HepG2 (cell line): ENCODE measurements at regions not wholly inside any gene's neighbourhood (a gene's known extent, or its start where the extent isn't known, plus 50 kb on each side); places are given as distances from the start of the nearest gene placed in this dataset.

Experiments
- ATAC-seq: fragments of 200-7000 bp; cut with Tn5 transposase; 3 replicates; pipeline ENCODE4 v1.9.1; 2020; ENCODE audit warnings: mild to moderate bottlenecking, moderate library complexity
- BruUV-seq: library from RNA; stranded (reverse); fragments of 400-500 nt; replicated peaks from 2 replicates; lab custom pipeline; 2021; lab: Mats Ljungman, UMichigan
- CTCF ChIA-PET: fragments of 300-600 bp; formaldehyde crosslinking; extraction: SDS; loops from one replicate; lab custom pipeline; 2021; ENCODE audit warnings: low total read pairs, inconsistent platforms, low intra/inter-chr PET ratio; lab: Yijun Ruan, JAX
- POLR2A ChIA-PET: fragments of 350-600 bp; sonication (Branson Sonifier 250); formaldehyde crosslinking; loops from one replicate; lab custom pipeline; 2020; ENCODE audit warnings: antibody characterized with exemption, inconsistent platforms; lab: Yijun Ruan, JAX
- DNase-seq: peaks from one replicate; pipeline ENCODE4 v3.0.0-alpha.2; 2015; ENCODE audit warnings: low spot score
- FAIRE-seq: peaks from 3 replicates; lab custom pipeline; 2011; peaks lifted over from hg19 to GRCh38; lab: Jason Lieb, UNC
- H2AFZ ChIP-seq: one replicate; pipeline ENCODE4 v1.6.1; 2011; ENCODE audit warnings: low read length, inconsistent platforms
- H3K27ac ChIP-seq: fragments of 300-600 bp; 3 replicates; pipeline ENCODE4 v1.8.0; 2011; ENCODE audit warnings: mixed run types, mild to moderate bottlenecking, mixed read lengths, low read length, inconsistent platforms; ENCODE audit not compliant: insufficient read depth; ENCODE audit errors: extremely low read length
- H3K27me3 ChIP-seq, 2 experiments: fragments of 200-600 bp in 1 of 2; 2 replicates in 1 of 2; 3 replicates in 1 of 2; pipeline versions ENCODE4 v1.6.0 to v1.8.0; 2011; ENCODE audit warnings: low read length in 2 of 2, mild to moderate bottlenecking in 2 of 2, moderate library complexity in 2 of 2, inconsistent platforms in 1 of 2; ENCODE audit not compliant: insufficient read depth in 2 of 2, control insufficient read depth in 1 of 2
- H3K36me3 ChIP-seq, 2 experiments: fragments of 200-600 bp in 1 of 2; replicated peaks in 1 of 2; 2 replicates in 1 of 2; 3 replicates in 1 of 2; pipeline versions ENCODE4 v1.5.1 to v1.8.0; 2011; ENCODE audit warnings: low read length in 2 of 2, inconsistent platforms in 1 of 2; ENCODE audit not compliant: insufficient read depth in 2 of 2, control insufficient read depth in 1 of 2
- H3K4me1 ChIP-seq: 2 replicates; pipeline ENCODE4 v1.5.1; 2012; ENCODE audit warnings: low read length, inconsistent platforms; ENCODE audit not compliant: insufficient read depth
- H3K4me2 ChIP-seq: 2 replicates; pipeline ENCODE4 v1.6.0; 2011; ENCODE audit warnings: low read depth, low read length, inconsistent platforms
- H3K4me3 ChIP-seq, 3 experiments: fragments of 200-600 bp in 1 of 3; sonication (generic), shearing (Covaris generic) in 1 of 3; replicated peaks in 1 of 3; 2 replicates each; pipeline ENCODE4 v1.5.1; 2011 to 2016; ENCODE audit warnings: low read length in 3 of 3, inconsistent platforms in 2 of 3, low read depth in 2 of 3, mild to moderate bottlenecking in 2 of 3, control low read depth in 1 of 3, mixed read lengths in 1 of 3; ENCODE audit not compliant: insufficient read depth in 1 of 3
- H3K79me2 ChIP-seq: one replicate; pipeline ENCODE4 v1.6.1; 2011; ENCODE audit warnings: low read length, inconsistent platforms; ENCODE audit not compliant: insufficient read depth
- H3K9ac ChIP-seq: 2 replicates; pipeline ENCODE4 v1.6.0; 2011; ENCODE audit warnings: mild to moderate bottlenecking, low read depth, low read length, inconsistent platforms; ENCODE audit not compliant: insufficient read depth
- H3K9me3 ChIP-seq: 2 replicates; pipeline ENCODE4 v1.5.1; 2012; ENCODE audit warnings: mild to moderate bottlenecking, low read length
- H4K20me1 ChIP-seq: 2 replicates; pipeline ENCODE4 v1.6.0; 2011; ENCODE audit warnings: inconsistent platforms, mild to moderate bottlenecking, low read length, moderate library complexity; ENCODE audit not compliant: insufficient read depth
- BHLHE40 ChIP-seq: IDR thresholded peaks from 2 replicates; pipeline ENCODE4 v1.6.1; 2011; ENCODE audit warnings: low read length, improper control_type of control experiment
- CREB1 ChIP-seq, 2 experiments: fragments of 450-650 bp in 1 of 2; IDR thresholded peaks; 2 replicates each; pipeline ENCODE4 v1.6.1; 2016 to 2017; ENCODE audit warnings: control low read depth in 1 of 2, mild to moderate bottlenecking in 1 of 2, missing compliant biosample characterization in 1 of 2, missing genetic modification characterization in 1 of 2
- GABPA ChIP-seq, 2 experiments: IDR thresholded peaks; 2 replicates each; pipeline ENCODE4 v1.6.1; 2011 to 2016; ENCODE audit warnings: low read depth in 2 of 2, low read length in 1 of 2, missing biosample characterization in 1 of 2, missing genetic modification characterization in 1 of 2
- ISL2 ChIP-seq: sonication (generic); formaldehyde crosslinking; IDR thresholded peaks from 2 replicates; pipeline ENCODE4 v1.5.0; 2020; ENCODE audit warnings: missing genetic modification reagents
- JARID2 ChIP-seq: sonication (generic); formaldehyde crosslinking; IDR thresholded peaks from 2 replicates; pipeline ENCODE4 v1.8.1; 2023; ENCODE audit warnings: missing genetic modification reagents, inconsistent platforms; ENCODE audit not compliant: insufficient replicate concordance
- KDM1A ChIP-seq: IDR thresholded peaks from 2 replicates; pipeline ENCODE4 v1.6.1; 2016; ENCODE audit warnings: missing compliant biosample characterization
- POLR2A ChIP-seq, 2 experiments: IDR thresholded peaks; 2 replicates each; pipeline ENCODE4 v1.6.1; 2011; ENCODE audit warnings: low read depth in 2 of 2, low read length in 2 of 2, mild to moderate bottlenecking in 1 of 2, moderate library complexity in 1 of 2; ENCODE audit not compliant: insufficient read depth in 1 of 2
- RELA ChIP-seq: sonication (generic); formaldehyde crosslinking; IDR thresholded peaks from 2 replicates; pipeline ENCODE4 v1.4.0; 2020; ENCODE audit warnings: missing genetic modification reagents
- SP1 ChIP-seq, 2 experiments: fragments of 450-650 bp in 1 of 2; sonication (generic) in 1 of 2; formaldehyde crosslinking in 1 of 2; IDR thresholded peaks; 2 replicates each; pipeline versions ENCODE4 v1.4.0 to v1.6.1; 2016 to 2020; ENCODE audit warnings: missing genetic modification reagents in 1 of 2
- SP140L ChIP-seq: sonication (generic); formaldehyde crosslinking; IDR thresholded peaks from 2 replicates; pipeline ENCODE4 v1.4.0; 2020; ENCODE audit warnings: missing genetic modification reagents, borderline replicate concordance
- U2AF2 ChIP-seq: fragments of 200-400 bp; formaldehyde crosslinking; IDR thresholded peaks from 2 replicates; pipeline ENCODE4 v1.6.1; 2017; ENCODE audit warnings: low read depth, mild to moderate bottlenecking, low read length
- ZNF331 ChIP-seq: sonication (generic); formaldehyde crosslinking; IDR thresholded peaks from 2 replicates; pipeline ENCODE4 v1.4.0; 2020; ENCODE audit warnings: missing genetic modification reagents
- ZNF451 ChIP-seq: sonication (generic); formaldehyde crosslinking; IDR thresholded peaks from 2 replicates; pipeline ENCODE4 v1.5.0; 2020; ENCODE audit warnings: mild to moderate bottlenecking, missing genetic modification reagents
- WGBS: methylation state at CpG from one replicate; pipeline ENCODE4 v1.1.6; 2017; ENCODE audit warnings: low lambda C conversion rate; 5-methylcytosine and 5-hydroxymethylcytosine counted together
- in situ Hi-C: cut with HindIII; loops from 2 replicates; pipeline ENCODE4 v1.10.0; 2017; ENCODE audit warnings: low pct_unique_long_range_greater_than_20kb; ENCODE audit not compliant: extremely low pct_ligation_motif_present
- intact Hi-C: fragments of 100-400 bp; cut with micrococcal nuclease; formaldehyde crosslinking; loops from one replicate; pipeline ENCODE4 v1.10.0; 2022; ENCODE audit not compliant: unreplicated experiment
- TF ChIP-seq, protein P1 (sequence below): sonication (generic); formaldehyde crosslinking; IDR thresholded peaks from 2 replicates; pipeline ENCODE4 v1.4.0; 2020; ENCODE audit warnings: missing genetic modification reagents, borderline replicate concordance
- TF ChIP-seq, protein P2 (sequence below): sonication (generic); formaldehyde crosslinking; IDR thresholded peaks from 2 replicates; pipeline ENCODE4 v1.8.1; 2023; ENCODE audit warnings: missing genetic modification reagents, inconsistent platforms, borderline replicate concordance

DNA sequence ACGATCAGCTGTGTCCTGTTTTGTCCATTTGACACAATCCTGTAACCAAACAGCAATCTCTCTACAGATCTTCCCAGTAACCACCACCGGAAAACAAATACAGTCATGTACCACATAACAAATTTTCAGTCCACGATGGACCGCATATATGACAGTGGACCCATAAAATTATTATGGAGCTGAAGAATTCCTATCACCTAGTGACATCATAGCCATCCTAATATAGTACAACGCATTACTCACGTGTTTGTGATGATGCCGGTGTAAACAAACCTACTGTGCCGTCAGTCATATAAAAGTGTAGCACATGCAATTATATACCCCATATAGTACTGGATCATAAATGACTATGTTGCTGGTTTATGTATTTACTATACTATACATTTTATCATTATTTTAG, 133.7 kb upstream of the EDNRA start:
- Histone ChIP-seq H3K36me3 (no peaks in the 10 kb centered on the region), H3K4me1 (no peaks in the 10 kb centered on the region), H3K27me3 (no peaks in the 10 kb centered on the region), H3K27ac (no peak overlapping the region), H3K79me2 (no peaks in the 10 kb centered on the region), H3K9ac (no peak overlapping the region), H4K20me1 (no peaks in the 10 kb centered on the region), H3K9me3 (no peaks in the 10 kb centered on the region), H3K4me2 (no peak overlapping the region), H2AFZ (no peak overlapping the region), H3K4me3 (no peak overlapping the region)
- POLR2A ChIA-PET, result no interaction called here
- WGBS, result 12% methylated on average over 8 of the region's 8 CpGs
- CTCF ChIA-PET, result no interaction called here
- intact Hi-C loops (no loop called here), in situ Hi-C loops (no loop called here)
- FAIRE-seq (no peak), ATAC-seq (no peak), DNase-seq (no peak)
- TF ChIP-seq CREB1 (IDR thresholded peaks at IDR 0.05) (peak; percentile 68), CREB1 (CRISPR knock-in tag; IDR thresholded peaks at IDR 0.05) (no peak), U2AF2 (no peak), GABPA (IDR thresholded peaks at IDR 0.05; ENCODE audit: low read depth, low read length) (no peak), GABPA (CRISPR knock-in tag; IDR thresholded peaks at IDR 0.05; ENCODE audit: low read depth) (no peak), ISL2 (CRISPR knock-in tag) (no peak), RELA (CRISPR knock-in tag) (no peak), BHLHE40 (no peak)
- no TSS peak for BruUV-seq

DNA sequence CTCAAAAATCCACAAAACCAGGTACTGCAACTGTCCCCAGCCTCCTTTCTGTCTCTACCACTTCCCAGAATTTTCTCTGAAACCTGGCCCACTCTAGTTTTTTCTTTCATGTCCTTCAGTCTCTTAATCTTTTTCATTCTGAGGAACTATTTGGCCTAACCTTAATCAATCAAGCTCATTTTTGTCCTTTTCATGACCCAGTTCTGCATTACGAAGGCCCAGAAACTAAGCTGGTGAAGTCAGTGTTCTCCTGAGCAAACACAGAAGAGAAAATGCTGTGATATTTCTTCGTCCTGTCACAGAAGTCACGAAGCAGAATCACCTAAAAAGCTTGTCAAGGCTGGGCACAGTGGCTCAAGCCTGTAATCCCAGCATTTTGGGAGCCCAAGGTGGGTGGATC, 131.7 kb upstream of the EDNRA start:
- Histone ChIP-seq H3K4me1 (no peaks in the 10 kb centered on the region), H3K36me3 (no peaks in the 10 kb centered on the region), H3K4me2 (no peak overlapping the region), H2AFZ (no peak overlapping the region), H3K4me3 (no peak overlapping the region), H3K27me3 (no peaks in the 10 kb centered on the region), H3K9ac (no peak overlapping the region), H3K27ac (no peak overlapping the region), H3K79me2 (no peaks in the 10 kb centered on the region), H4K20me1 (no peaks in the 10 kb centered on the region), H3K9me3 (no peaks in the 10 kb centered on the region)
- in situ Hi-C loops, result no loop called here
- WGBS, result 3% methylated on average over 3 of the region's 3 CpGs
- CTCF ChIA-PET, result no interaction called here
- ATAC-seq (no peak), FAIRE-seq (no peak), DNase-seq (no peak)
- no TSS peak for BruUV-seq
- POLR2A ChIA-PET, result no interaction called here
- intact Hi-C loops, result no loop called here
- no peak for TF ChIP-seq SP1 (IDR thresholded peaks at IDR 0.05)
- TF ChIP-seq SP1 (CRISPR knock-in tag; IDR thresholded peaks at IDR 0.05), result no peak
- TF ChIP-seq, protein P1, sequence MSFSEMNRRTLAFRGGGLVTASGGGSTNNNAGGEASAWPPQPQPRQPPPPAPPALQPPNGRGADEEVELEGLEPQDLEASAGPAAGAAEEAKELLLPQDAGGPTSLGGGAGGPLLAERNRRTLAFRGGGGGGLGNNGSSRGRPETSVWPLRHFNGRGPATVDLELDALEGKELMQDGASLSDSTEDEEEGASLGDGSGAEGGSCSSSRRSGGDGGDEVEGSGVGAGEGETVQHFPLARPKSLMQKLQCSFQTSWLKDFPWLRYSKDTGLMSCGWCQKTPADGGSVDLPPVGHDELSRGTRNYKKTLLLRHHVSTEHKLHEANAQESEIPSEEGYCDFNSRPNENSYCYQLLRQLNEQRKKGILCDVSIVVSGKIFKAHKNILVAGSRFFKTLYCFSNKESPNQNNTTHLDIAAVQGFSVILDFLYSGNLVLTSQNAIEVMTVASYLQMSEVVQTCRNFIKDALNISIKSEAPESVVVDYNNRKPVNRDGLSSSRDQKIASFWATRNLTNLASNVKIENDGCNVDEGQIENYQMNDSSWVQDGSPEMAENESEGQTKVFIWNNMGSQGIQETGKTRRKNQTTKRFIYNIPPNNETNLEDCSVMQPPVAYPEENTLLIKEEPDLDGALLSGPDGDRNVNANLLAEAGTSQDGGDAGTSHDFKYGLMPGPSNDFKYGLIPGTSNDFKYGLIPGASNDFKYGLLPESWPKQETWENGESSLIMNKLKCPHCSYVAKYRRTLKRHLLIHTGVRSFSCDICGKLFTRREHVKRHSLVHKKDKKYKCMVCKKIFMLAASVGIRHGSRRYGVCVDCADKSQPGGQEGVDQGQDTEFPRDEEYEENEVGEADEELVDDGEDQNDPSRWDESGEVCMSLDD, result no peak
- TF ChIP-seq ZNF451, result no peak
- no peak for TF ChIP-seq KDM1A (CRISPR knock-in tag)
- TF ChIP-seq ZNF331 (CRISPR knock-in tag), result no peak
- TF ChIP-seq POLR2A (IDR thresholded peaks at IDR 0.05; ENCODE audit: insufficient read depth in 1 of 2, low read depth in 2 of 2, low read length in 2 of 2), result no peak
- TF ChIP-seq JARID2 (CRISPR knock-in tag), result no peak
- TF ChIP-seq, protein P2, sequence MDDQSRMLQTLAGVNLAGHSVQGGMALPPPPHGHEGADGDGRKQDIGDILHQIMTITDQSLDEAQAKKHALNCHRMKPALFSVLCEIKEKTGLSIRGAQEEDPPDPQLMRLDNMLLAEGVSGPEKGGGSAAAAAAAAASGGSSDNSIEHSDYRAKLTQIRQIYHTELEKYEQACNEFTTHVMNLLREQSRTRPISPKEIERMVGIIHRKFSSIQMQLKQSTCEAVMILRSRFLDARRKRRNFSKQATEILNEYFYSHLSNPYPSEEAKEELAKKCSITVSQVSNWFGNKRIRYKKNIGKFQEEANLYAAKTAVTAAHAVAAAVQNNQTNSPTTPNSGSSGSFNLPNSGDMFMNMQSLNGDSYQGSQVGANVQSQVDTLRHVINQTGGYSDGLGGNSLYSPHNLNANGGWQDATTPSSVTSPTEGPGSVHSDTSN (CRISPR knock-in tag), result no peak
- no peak for TF ChIP-seq SP140L (CRISPR knock-in tag)
